ENCODE measurements at regions not wholly inside any gene's neighbourhood (a gene's known extent, or its start where the extent isn't known, plus 50 kb on each side); places are given as distances from the start of the nearest gene placed in this dataset.

DNA sequence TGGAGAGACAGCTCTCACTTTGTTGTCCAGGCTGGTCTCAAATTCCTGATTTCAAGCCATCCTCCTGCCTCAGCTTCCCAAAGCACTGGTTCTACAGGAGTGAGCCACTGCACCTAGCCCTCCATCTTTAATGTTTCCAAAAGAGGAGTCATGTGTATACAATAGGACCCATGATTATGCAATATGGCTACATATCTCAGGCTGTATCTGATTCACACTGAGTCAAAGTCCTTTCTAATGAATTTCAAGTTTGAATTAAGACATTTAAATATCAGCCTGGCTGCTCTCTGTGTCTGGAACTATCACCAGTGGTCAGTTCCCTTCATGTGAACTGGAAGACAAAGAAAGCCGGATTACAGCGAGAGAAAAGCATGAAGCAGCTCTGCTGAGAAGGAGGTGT lies 90.5 kb downstream of the MINAR1 start:
- no peaks in the 10 kb centered on the region for H3K27me3 ChIP-seq (ENCODE audit: insufficient read depth, poor library complexity, severe bottlenecking)
- TF ChIP-seq, protein P1, sequence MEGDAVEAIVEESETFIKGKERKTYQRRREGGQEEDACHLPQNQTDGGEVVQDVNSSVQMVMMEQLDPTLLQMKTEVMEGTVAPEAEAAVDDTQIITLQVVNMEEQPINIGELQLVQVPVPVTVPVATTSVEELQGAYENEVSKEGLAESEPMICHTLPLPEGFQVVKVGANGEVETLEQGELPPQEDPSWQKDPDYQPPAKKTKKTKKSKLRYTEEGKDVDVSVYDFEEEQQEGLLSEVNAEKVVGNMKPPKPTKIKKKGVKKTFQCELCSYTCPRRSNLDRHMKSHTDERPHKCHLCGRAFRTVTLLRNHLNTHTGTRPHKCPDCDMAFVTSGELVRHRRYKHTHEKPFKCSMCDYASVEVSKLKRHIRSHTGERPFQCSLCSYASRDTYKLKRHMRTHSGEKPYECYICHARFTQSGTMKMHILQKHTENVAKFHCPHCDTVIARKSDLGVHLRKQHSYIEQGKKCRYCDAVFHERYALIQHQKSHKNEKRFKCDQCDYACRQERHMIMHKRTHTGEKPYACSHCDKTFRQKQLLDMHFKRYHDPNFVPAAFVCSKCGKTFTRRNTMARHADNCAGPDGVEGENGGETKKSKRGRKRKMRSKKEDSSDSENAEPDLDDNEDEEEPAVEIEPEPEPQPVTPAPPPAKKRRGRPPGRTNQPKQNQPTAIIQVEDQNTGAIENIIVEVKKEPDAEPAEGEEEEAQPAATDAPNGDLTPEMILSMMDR (IDR thresholded peaks at IDR 0.05; ENCODE audit: poor library complexity, severe bottlenecking): no peak
- ATAC-seq (ENCODE audit: low read depth) (no peak), DNase-seq (ENCODE audit: low spot score) (no peak)
- no peak overlapping the region for H3K4me3 ChIP-seq (ENCODE audit: severe bottlenecking)
- H3K27ac ChIP-seq (ENCODE audit: poor library complexity, severe bottlenecking): no peak overlapping the region
- no peaks in the 10 kb centered on the region for H3K9me3 ChIP-seq (ENCODE audit: severe bottlenecking)
- H3K4me1 ChIP-seq (ENCODE audit: insufficient read depth, poor library complexity, severe bottlenecking): no peaks in the 10 kb centered on the region
- no peaks in the 10 kb centered on the region for H3K36me3 ChIP-seq (ENCODE audit: low read depth)

DNA sequence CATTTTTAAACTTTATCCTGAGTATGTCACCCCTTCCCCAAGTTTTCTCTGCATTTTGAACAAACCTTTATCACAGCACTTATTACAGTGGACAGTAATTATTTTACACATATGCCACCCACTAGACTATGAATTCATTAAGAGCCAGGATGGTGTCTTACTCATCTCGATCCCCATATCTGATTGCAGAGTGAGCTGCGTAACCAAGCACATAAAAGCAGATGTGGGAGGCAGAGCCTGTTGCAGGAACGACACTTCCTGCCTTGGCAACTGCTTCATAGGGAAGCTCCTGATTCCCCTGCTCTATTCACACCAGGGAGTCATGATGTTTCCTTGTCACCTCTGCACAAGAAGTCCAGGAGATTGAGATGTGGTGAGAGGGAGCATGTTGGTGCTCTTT lies 91.1 kb downstream of the MINAR1 start:
- H3K27ac ChIP-seq (ENCODE audit: poor library complexity, severe bottlenecking): no peak overlapping the region
- ATAC-seq (ENCODE audit: low read depth): no peak
- no peaks in the 10 kb centered on the region for H3K4me1 ChIP-seq (ENCODE audit: insufficient read depth, poor library complexity, severe bottlenecking)
- DNase-seq (ENCODE audit: low spot score): no peak
- H3K9me3 ChIP-seq (ENCODE audit: severe bottlenecking): no peaks in the 10 kb centered on the region
- no peak overlapping the region for H3K4me3 ChIP-seq (ENCODE audit: severe bottlenecking)
- TF ChIP-seq, protein P1 (IDR thresholded peaks at IDR 0.05; ENCODE audit: poor library complexity, severe bottlenecking): no peak
- H3K27me3 ChIP-seq (ENCODE audit: insufficient read depth, poor library complexity, severe bottlenecking): no peaks in the 10 kb centered on the region
- no peaks in the 10 kb centered on the region for H3K36me3 ChIP-seq (ENCODE audit: low read depth)

DNA sequence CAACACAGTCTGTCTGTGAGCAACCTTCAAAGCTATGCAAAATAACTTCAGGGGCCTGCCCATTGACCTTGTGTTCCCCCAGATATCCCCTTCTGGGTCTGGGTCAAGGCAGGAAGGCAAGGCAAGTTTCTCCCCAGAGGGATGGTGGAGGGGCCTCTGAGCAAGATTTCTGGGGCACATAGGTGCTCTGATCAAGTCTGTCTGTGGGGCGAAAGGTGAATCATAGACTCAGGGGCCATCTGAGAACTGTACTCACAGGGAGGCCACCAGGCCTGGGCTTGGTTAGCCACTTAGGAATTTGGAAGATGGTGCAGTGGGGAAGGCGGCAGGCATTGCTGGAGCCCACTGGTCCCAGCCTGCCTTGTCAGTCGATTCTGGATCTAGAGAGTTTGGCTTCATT lies 92.4 kb downstream of the MINAR1 start:
- no peaks in the 10 kb centered on the region for H3K36me3 ChIP-seq (ENCODE audit: low read depth)
- no peak overlapping the region for H3K4me3 ChIP-seq (ENCODE audit: severe bottlenecking)
- DNase-seq (ENCODE audit: low spot score) (no peak), ATAC-seq (ENCODE audit: low read depth) (no peak)
- H3K27me3 ChIP-seq (ENCODE audit: insufficient read depth, poor library complexity, severe bottlenecking): peaks cover 5% of the 10 kb centered on the region
- H3K9me3 ChIP-seq (ENCODE audit: severe bottlenecking): no peaks in the 10 kb centered on the region
- TF ChIP-seq, protein P1 (IDR thresholded peaks at IDR 0.05; ENCODE audit: poor library complexity, severe bottlenecking): no peak
- H3K4me1 ChIP-seq (ENCODE audit: insufficient read depth, poor library complexity, severe bottlenecking): no peaks in the 10 kb centered on the region
- no peak overlapping the region for H3K27ac ChIP-seq (ENCODE audit: poor library complexity, severe bottlenecking)

DNA sequence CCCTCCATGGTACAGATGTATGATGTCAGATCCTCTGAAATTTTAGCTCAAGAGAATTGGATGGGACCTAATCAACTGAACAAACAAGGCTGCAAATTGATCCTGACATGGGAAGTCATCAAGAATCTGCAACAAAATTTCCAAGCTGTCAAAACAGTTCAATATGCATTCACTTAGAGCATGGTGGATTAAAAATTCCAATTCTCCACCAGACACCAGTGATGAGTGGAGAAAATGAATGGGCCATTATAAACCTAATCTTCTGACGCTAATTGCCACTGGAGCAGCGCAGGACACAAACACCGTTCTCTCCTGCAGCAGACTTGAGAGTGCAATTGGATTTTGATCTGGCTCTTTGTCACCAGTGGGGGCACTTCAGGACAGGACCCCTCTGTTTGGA lies 94.2 kb downstream of the MINAR1 start:
- Histone ChIP-seq H3K9me3 (ENCODE audit: severe bottlenecking) (no peaks in the 10 kb centered on the region), H3K4me1 (ENCODE audit: insufficient read depth, poor library complexity, severe bottlenecking) (no peaks in the 10 kb centered on the region), H3K4me3 (ENCODE audit: severe bottlenecking) (no peak overlapping the region), H3K36me3 (ENCODE audit: low read depth) (no peaks in the 10 kb centered on the region), H3K27ac (ENCODE audit: poor library complexity, severe bottlenecking) (no peak overlapping the region), H3K27me3 (ENCODE audit: insufficient read depth, poor library complexity, severe bottlenecking) (peaks cover 17% of the 10 kb centered on the region)
- ATAC-seq (ENCODE audit: low read depth): no peak
- TF ChIP-seq, protein P1 (IDR thresholded peaks at IDR 0.05; ENCODE audit: poor library complexity, severe bottlenecking): no peak
- no peak for DNase-seq (ENCODE audit: low spot score)

DNA sequence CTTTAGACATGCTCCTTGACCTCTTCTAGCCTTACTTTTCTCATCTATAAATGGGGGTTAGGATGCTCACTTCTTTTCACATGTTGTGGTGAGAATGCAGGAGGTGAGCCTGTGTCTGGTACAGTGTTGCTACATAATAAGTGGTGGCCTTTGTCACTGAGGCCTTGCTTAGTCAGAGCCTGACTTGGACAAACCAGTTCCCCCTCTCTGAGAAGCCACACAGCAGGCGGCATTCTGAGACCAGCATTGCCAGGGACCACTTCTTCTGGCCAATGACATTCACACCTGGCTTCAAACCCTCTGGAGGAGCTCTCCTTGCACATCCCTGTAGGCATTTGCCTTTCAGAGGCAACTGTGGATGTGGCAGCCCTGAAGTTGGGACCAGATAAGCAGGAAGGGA lies 95.7 kb downstream of the MINAR1 start:
- Histone ChIP-seq H3K9me3 (ENCODE audit: severe bottlenecking) (no peaks in the 10 kb centered on the region), H3K4me3 (ENCODE audit: severe bottlenecking) (no peak overlapping the region), H3K36me3 (ENCODE audit: low read depth) (no peaks in the 10 kb centered on the region), H3K27ac (ENCODE audit: poor library complexity, severe bottlenecking) (no peak overlapping the region), H3K4me1 (ENCODE audit: insufficient read depth, poor library complexity, severe bottlenecking) (no peaks in the 10 kb centered on the region), H3K27me3 (ENCODE audit: insufficient read depth, poor library complexity, severe bottlenecking) (peaks cover 20% of the 10 kb centered on the region)
- ATAC-seq (ENCODE audit: low read depth) (no peak), DNase-seq (ENCODE audit: low spot score) (no peak)
- TF ChIP-seq, protein P1 (IDR thresholded peaks at IDR 0.05; ENCODE audit: poor library complexity, severe bottlenecking): no peak
